Neural cell (in vitro differentiated cells): ENCODE measurements at regions not wholly inside any gene's neighbourhood (a gene's known extent, or its start where the extent isn't known, plus 50 kb on each side); places are given as distances from the start of the nearest gene placed in this dataset.

ENCODE experiments used
- H2AFZ ChIP-seq: fragments of 200-600, 300-800 bp; sonication (generic), shearing (Covaris generic); 2 replicates; pipeline ENCODE4 v1.6.0; 2014; ENCODE audit warnings: low read depth, mild to moderate bottlenecking, antibody characterized with exemption, low read length, moderate library complexity
- H3F3A ChIP-seq: fragments of 200-600 bp; shearing (Covaris generic); 2 replicates; pipeline ENCODE4 v1.6.1; 2016; ENCODE audit warnings: mild to moderate bottlenecking, moderate library complexity, mixed read lengths, antibody characterized with exemption, low read length; ENCODE audit not compliant: insufficient read depth, poor library complexity, severe bottlenecking
- H3K27ac ChIP-seq: fragments of 200-600, 300-800 bp; sonication (generic), shearing (Covaris generic); 2 replicates; pipeline ENCODE4 v1.5.1; 2014; ENCODE audit warnings: mild to moderate bottlenecking, low read length, moderate library complexity
- H3K27me3 ChIP-seq: fragments of 300-800, 200-600 bp; sonication (generic), shearing (Covaris generic); 2 replicates; pipeline ENCODE4 v1.6.0; 2014; ENCODE audit warnings: mild to moderate bottlenecking, low read depth, low read length, moderate library complexity; ENCODE audit not compliant: insufficient read depth
- H3K36me3 ChIP-seq: fragments of 300-800, 200-600 bp; sonication (generic), shearing (Covaris generic); 2 replicates; pipeline ENCODE4 v1.5.1; 2014; ENCODE audit warnings: mild to moderate bottlenecking, antibody characterized with exemption, low read length, moderate library complexity; ENCODE audit not compliant: insufficient read depth
- H3K4me2 ChIP-seq: fragments of 300-800, 200-600 bp; sonication (generic), shearing (Covaris generic); 2 replicates; pipeline ENCODE4 v1.6.0; 2014; ENCODE audit warnings: mild to moderate bottlenecking, low read length
- H3K4me3 ChIP-seq: fragments of 300-800, 200-600 bp; sonication (generic), shearing (Covaris generic); 2 replicates; pipeline ENCODE4 v1.5.1; 2014; ENCODE audit warnings: mild to moderate bottlenecking, low read length, moderate library complexity
- H3K79me2 ChIP-seq: fragments of 200-600 bp; shearing (Covaris generic); replicated peaks from 2 replicates; pipeline ENCODE4 v1.6.0; 2014; ENCODE audit warnings: mild to moderate bottlenecking, low read length, moderate library complexity; ENCODE audit not compliant: insufficient read depth
- H3K9ac ChIP-seq: fragments of 300-800, 200-600 bp; sonication (generic), shearing (Covaris generic); 2 replicates; pipeline ENCODE4 v1.6.1; 2016; ENCODE audit warnings: mild to moderate bottlenecking, low read length, mixed read lengths
- H3K9me2 ChIP-seq: fragments of 200-600 bp; shearing (Covaris generic); 2 replicates; pipeline ENCODE4 v1.6.1; 2016; ENCODE audit warnings: mild to moderate bottlenecking, low read length, mixed read lengths; ENCODE audit not compliant: insufficient read depth
- H3K9me3 ChIP-seq: fragments of 200-600, 300-800 bp; sonication (generic), shearing (Covaris generic); 2 replicates; pipeline ENCODE4 v1.6.1; 2016; ENCODE audit warnings: mild to moderate bottlenecking, mixed run types, low read length, moderate library complexity, mixed read lengths
- H4K20me1 ChIP-seq: fragments of 200-600 bp; shearing (Covaris generic); 2 replicates; pipeline ENCODE4 v1.6.1; 2016; ENCODE audit warnings: mild to moderate bottlenecking, mixed run types; ENCODE audit not compliant: insufficient read depth
- CTCF ChIP-seq: fragments of 450-650 bp; IDR thresholded peaks from 2 replicates; pipeline ENCODE4 v1.5.1; 2014; ENCODE audit warnings: antibody characterized with exemption, mild to moderate bottlenecking, moderate library complexity; ENCODE audit not compliant: poor library complexity, severe bottlenecking
- EP300 ChIP-seq: fragments of 450-650 bp; conservative IDR thresholded peaks from 2 replicates; pipeline ENCODE4 v1.6.1; 2014; ENCODE audit warnings: antibody characterized with exemption, mild to moderate bottlenecking, moderate library complexity; ENCODE audit not compliant: poor library complexity, severe bottlenecking
- EZH2 ChIP-seq: fragments of 200-600, 300-800 bp; shearing (Covaris generic), sonication (generic); IDR thresholded peaks from 2 replicates; pipeline ENCODE4 v1.6.1; 2014; ENCODE audit warnings: antibody characterized with exemption, low read length, borderline replicate concordance, mild to moderate bottlenecking; ENCODE audit not compliant: insufficient read depth, poor library complexity, severe bottlenecking
- MXI1 ChIP-seq: fragments of 450-650 bp; conservative IDR thresholded peaks from 2 replicates; pipeline ENCODE4 v1.6.1; 2014; ENCODE audit warnings: antibody characterized with exemption, mild to moderate bottlenecking; ENCODE audit not compliant: poor library complexity, severe bottlenecking
- POLR2AphosphoS5 ChIP-seq: IDR thresholded peaks from 2 replicates; pipeline ENCODE4 v1.6.1; 2012
- RAD21 ChIP-seq: fragments of 450-650 bp; conservative IDR thresholded peaks from 2 replicates; pipeline ENCODE4 v1.6.1; 2014; ENCODE audit warnings: antibody characterized with exemption, mild to moderate bottlenecking, moderate library complexity
- REST ChIP-seq: IDR thresholded peaks from 2 replicates; pipeline ENCODE4 v1.6.1; 2012; ENCODE audit warnings: borderline replicate concordance
- SMC3 ChIP-seq: fragments of 450-650 bp; conservative IDR thresholded peaks from 2 replicates; pipeline ENCODE4 v1.6.1; 2014; ENCODE audit warnings: antibody characterized with exemption, mild to moderate bottlenecking, moderate library complexity; ENCODE audit not compliant: poor library complexity
- TAF1 ChIP-seq: IDR thresholded peaks from 2 replicates; pipeline ENCODE4 v1.6.1; 2012; ENCODE audit warnings: low read depth

GRCh38 chr4:152225680-152226079, 310.2 kb downstream of the FBXW7 start:
- H3K79me2 ChIP-seq = no peaks in the 10 kb centered on the region
- H3K4me3 ChIP-seq = no peak overlapping the region
- no peaks in the 10 kb centered on the region for H3K9me3 ChIP-seq
- H3K4me2 ChIP-seq = no peak overlapping the region
- no peaks in the 10 kb centered on the region for H3K27me3 ChIP-seq
- no peak overlapping the region for H3K9ac ChIP-seq
- no peaks in the 10 kb centered on the region for H3F3A ChIP-seq
- no peak for TF ChIP-seq REST
- no peak for TF ChIP-seq POLR2AphosphoS5
- no peak for TF ChIP-seq CTCF
- TF ChIP-seq MXI1 = no peak
- TF ChIP-seq EP300 = no peak
- TF ChIP-seq TAF1 = no peak
- no peak for TF ChIP-seq RAD21
- no peak for TF ChIP-seq EZH2
- TF ChIP-seq SMC3 = no peak
- no peaks in the 10 kb centered on the region for H4K20me1 ChIP-seq
- H3K36me3 ChIP-seq = no peaks in the 10 kb centered on the region
- no peak overlapping the region for H3K27ac ChIP-seq
- H3K9me2 ChIP-seq = no peaks in the 10 kb centered on the region
- no peak overlapping the region for H2AFZ ChIP-seq

- Histone ChIP-seq H3K79me2 (no peaks in the 10 kb centered on the region), H3K27ac (no peak overlapping the region), H3K4me2 (no peak overlapping the region), H2AFZ (no peak overlapping the region), H4K20me1 (no peaks in the 10 kb centered on the region), H3K9me3 (no peaks in the 10 kb centered on the region), H3K36me3 (no peaks in the 10 kb centered on the region), H3K9me2 (no peaks in the 10 kb centered on the region), H3K27me3 (no peaks in the 10 kb centered on the region), H3F3A (no peaks in the 10 kb centered on the region), H3K4me3 (no peak overlapping the region), H3K9ac (no peak overlapping the region)
- TF ChIP-seq SMC3 (no peak), MXI1 (no peak), REST (no peak), CTCF (no peak), EZH2 (no peak), TAF1 (no peak), EP300 (no peak), RAD21 (no peak), POLR2AphosphoS5 (no peak)
Observed at GRCh38 chr4:152224721-152225420, 311.0 kb downstream of the FBXW7 start.
